Uterus (tissue), 3 donors: ENCODE measurements at regions not wholly inside any gene's neighbourhood (a gene's known extent, or its start where the extent isn't known, plus 50 kb on each side); places are given as distances from the start of the nearest gene placed in this dataset.

Experiments
- DNase-seq, 2 donors: peaks; one replicate each; pipeline ENCODE4 v3.0.0-alpha.2; 2019 to 2020
- H3K27ac ChIP-seq, 2 donors: fragments of 200-600 bp; sonication (generic); 1 replicate in 1 of 2; 2 replicates in 1 of 2; pipeline ENCODE4 v1.5.1; 2016 to 2018
- H3K27me3 ChIP-seq, 2 donors: fragments of 200-600 bp; sonication (generic); one replicate each; pipeline ENCODE4 v1.5.1; 2018 to 2019; ENCODE audit warnings: control low read depth in 1 of 2
- H3K36me3 ChIP-seq, 2 donors: fragments of 200-600 bp; sonication (generic); one replicate each; pipeline ENCODE4 v1.5.1; 2019; ENCODE audit warnings: control low read depth in 1 of 2
- H3K4me1 ChIP-seq, 2 donors: fragments of 200-600 bp; sonication (generic); one replicate each; pipeline ENCODE4 v1.5.1; 2018 to 2019; ENCODE audit warnings: control low read depth in 1 of 2
- H3K4me3 ChIP-seq, 2 donors: fragments of 200-600 bp; sonication (generic); 1 replicate in 1 of 2; 2 replicates in 1 of 2; pipeline ENCODE4 v1.5.1; 2018 to 2019; ENCODE audit warnings: mild to moderate bottlenecking in 1 of 2
- H3K9me3 ChIP-seq, 2 donors: fragments of 200-600 bp; sonication (generic); one replicate each; pipeline ENCODE4 v1.5.1; 2019; ENCODE audit warnings: control low read depth in 1 of 2
- POLR2A ChIP-seq, 2 donors: fragments of 450-650 bp; IDR thresholded peaks; one replicate each; pipeline ENCODE4 v1.6.1; 2016; ENCODE audit warnings: antibody characterized with exemption in 2 of 2, mild to moderate bottlenecking in 1 of 2, moderate library complexity in 1 of 2
- intact Hi-C: fragments of 100-400 bp; cut with DNase I; formaldehyde crosslinking; loops from one replicate; pipeline ENCODE4 v1.15.1; 2023; ENCODE audit warnings: low total_unique reads
- TF ChIP-seq, protein P1 (sequence below), 4 experiments: fragments of 200-600 bp in 2 of 4; fragments of 450-650 bp in 2 of 4; sonication (generic) in 2 of 4; IDR thresholded peaks; one replicate each; pipeline ENCODE4 v1.5.1; 2016 to 2019; ENCODE audit warnings: antibody characterized with exemption in 4 of 4, mild to moderate bottlenecking in 2 of 4, moderate library complexity in 1 of 4
- donor health status: DM: yes; HTN: yes; CAD: no.

DNA sequence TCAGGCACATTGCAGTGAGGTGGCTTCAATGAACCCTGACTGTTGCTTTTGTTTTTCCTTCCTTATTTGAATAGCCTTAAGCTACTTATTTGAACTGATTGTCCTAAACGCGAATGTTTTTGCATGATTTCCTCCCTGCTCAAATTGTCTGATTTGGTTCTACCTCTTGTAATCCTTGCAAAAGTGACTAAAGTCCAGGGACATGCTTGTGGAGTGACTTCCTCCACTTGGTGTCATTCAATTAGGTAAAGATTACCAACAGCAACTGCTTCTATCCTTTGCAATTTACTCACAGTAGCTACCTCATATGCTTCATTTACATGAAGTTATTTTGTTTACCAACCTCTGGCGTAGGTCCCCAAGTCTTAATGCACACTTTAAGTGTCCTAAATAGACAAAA is 295.9 kb upstream of the TMEM229A start:
- TF ChIP-seq, protein P1, sequence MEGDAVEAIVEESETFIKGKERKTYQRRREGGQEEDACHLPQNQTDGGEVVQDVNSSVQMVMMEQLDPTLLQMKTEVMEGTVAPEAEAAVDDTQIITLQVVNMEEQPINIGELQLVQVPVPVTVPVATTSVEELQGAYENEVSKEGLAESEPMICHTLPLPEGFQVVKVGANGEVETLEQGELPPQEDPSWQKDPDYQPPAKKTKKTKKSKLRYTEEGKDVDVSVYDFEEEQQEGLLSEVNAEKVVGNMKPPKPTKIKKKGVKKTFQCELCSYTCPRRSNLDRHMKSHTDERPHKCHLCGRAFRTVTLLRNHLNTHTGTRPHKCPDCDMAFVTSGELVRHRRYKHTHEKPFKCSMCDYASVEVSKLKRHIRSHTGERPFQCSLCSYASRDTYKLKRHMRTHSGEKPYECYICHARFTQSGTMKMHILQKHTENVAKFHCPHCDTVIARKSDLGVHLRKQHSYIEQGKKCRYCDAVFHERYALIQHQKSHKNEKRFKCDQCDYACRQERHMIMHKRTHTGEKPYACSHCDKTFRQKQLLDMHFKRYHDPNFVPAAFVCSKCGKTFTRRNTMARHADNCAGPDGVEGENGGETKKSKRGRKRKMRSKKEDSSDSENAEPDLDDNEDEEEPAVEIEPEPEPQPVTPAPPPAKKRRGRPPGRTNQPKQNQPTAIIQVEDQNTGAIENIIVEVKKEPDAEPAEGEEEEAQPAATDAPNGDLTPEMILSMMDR (IDR thresholded peaks at IDR 0.05): no peak
- TF ChIP-seq POLR2A (IDR thresholded peaks at IDR 0.05): no peak
- no peaks in the 10 kb centered on the region for H3K9me3 ChIP-seq
- H3K4me1 ChIP-seq: no peaks in the 10 kb centered on the region
- DNase-seq: no peak
- H3K36me3 ChIP-seq: no peaks in the 10 kb centered on the region
- no peak overlapping the region for H3K27ac ChIP-seq
- no peak overlapping the region for H3K4me3 ChIP-seq
- intact Hi-C loops: no loop called here
- no peaks in the 10 kb centered on the region for H3K27me3 ChIP-seq

- intact Hi-C loops: no loop called here
- Histone ChIP-seq H3K36me3 (no peaks in the 10 kb centered on the region), H3K27me3 (no peaks in the 10 kb centered on the region), H3K27ac (no peak overlapping the region), H3K4me1 (no peaks in the 10 kb centered on the region), H3K4me3 (no peak overlapping the region), H3K9me3 (no peaks in the 10 kb centered on the region)
- no peak for DNase-seq
- TF ChIP-seq, protein P1 (IDR thresholded peaks at IDR 0.05): no peak
- TF ChIP-seq POLR2A (IDR thresholded peaks at IDR 0.05): no peak
These were observed 291.4 kb upstream of the TMEM229A start for GRCh38 chr7:124324262-124324661.

DNA sequence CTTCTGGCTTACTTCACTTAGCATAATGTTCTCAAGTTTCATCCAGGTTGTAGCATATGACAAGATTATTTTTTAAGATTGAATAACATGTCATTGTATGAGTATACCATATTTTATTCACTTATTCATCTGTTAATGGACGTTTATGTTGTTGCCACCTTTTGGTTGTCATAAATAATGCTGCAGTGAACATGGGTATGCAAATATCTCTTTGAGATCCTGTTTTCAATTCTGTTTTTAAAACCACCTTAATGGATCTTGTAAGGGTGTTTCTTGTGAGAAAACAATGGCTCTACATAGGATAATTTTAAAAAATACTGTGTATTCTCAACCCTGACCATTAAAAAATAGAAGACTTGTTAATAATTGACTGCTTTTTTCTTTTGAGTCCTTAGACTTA is 290.7 kb upstream of the TMEM229A start:
- no peaks in the 10 kb centered on the region for H3K27me3 ChIP-seq
- H3K27ac ChIP-seq: no peak overlapping the region
- H3K36me3 ChIP-seq: no peaks in the 10 kb centered on the region
- intact Hi-C loops: no loop called here
- no peak for DNase-seq
- TF ChIP-seq, protein P1 (IDR thresholded peaks at IDR 0.05): no peak
- H3K4me3 ChIP-seq: no peak overlapping the region
- no peaks in the 10 kb centered on the region for H3K9me3 ChIP-seq
- no peaks in the 10 kb centered on the region for H3K4me1 ChIP-seq

DNA sequence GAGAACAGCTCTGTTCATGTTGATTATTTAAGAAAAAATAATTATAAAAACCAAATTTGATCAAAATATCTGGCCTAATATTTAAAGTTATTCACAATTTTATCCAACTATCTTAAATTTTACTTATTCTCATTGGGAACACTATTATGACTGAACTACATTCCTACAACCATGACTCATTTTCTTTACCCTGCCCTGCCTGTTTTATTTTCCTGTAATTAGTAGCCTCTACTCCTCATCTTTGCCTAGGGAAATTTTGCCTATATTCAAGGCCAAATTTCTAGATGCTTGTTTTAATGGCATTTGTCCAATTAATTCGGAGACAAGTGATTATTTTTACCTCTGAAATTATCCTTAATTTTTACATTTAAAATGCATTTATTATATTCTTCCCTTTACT is 289.7 kb upstream of the TMEM229A start:
- no peaks in the 10 kb centered on the region for H3K27me3 ChIP-seq
- H3K4me1 ChIP-seq: no peaks in the 10 kb centered on the region
- no peak overlapping the region for H3K4me3 ChIP-seq
- intact Hi-C loops: no loop called here
- no peak for TF ChIP-seq POLR2A (IDR thresholded peaks at IDR 0.05)
- TF ChIP-seq, protein P1 (IDR thresholded peaks at IDR 0.05): no peak
- H3K36me3 ChIP-seq: no peaks in the 10 kb centered on the region
- no peak overlapping the region for H3K27ac ChIP-seq
- DNase-seq: no peak
- no peaks in the 10 kb centered on the region for H3K9me3 ChIP-seq

- DNase-seq: no peak
- TF ChIP-seq POLR2A (IDR thresholded peaks at IDR 0.05): no peak
- TF ChIP-seq, protein P1 (IDR thresholded peaks at IDR 0.05): no peak
- Histone ChIP-seq H3K36me3 (no peaks in the 10 kb centered on the region), H3K27ac (no peak overlapping the region), H3K9me3 (no peaks in the 10 kb centered on the region), H3K27me3 (no peaks in the 10 kb centered on the region), H3K4me1 (no peaks in the 10 kb centered on the region), H3K4me3 (no peak overlapping the region)
- intact Hi-C loops: no loop called here
These were observed 286.0 kb upstream of the TMEM229A start for GRCh38 chr7:124318721-124319450.
